ENCODE measurements at regions not wholly inside any gene's neighbourhood (a gene's known extent, or its start where the extent isn't known, plus 50 kb on each side); places are given as distances from the start of the nearest gene placed in this dataset.

DNA sequence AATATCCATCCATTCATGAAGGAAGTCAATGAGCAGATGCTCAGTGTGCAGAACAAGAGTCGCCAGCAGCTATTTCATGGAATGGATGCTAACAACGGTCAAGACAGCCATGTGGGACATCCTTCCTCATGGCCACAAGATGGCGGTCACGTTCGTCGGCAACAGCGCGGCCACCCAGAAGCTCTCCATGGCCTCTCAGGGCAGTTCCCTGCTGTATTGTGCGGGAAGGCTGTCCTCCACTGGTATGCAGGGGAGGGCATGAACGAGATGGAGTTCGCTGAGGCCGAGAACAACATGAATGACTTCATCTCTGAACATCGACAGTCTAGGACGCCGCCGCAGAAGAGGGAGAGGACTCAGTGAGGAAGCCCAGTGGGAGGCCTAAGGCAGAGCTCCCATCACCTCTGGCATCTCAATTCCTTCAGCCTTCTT lies 208.3 kb downstream of the TJP1 start:
- ATAC-seq (ENCODE audit: poor library complexity) (no peak), DNase-seq (no peak)
- intact Hi-C loops (cut with DNase I), result no loop called here

DNA sequence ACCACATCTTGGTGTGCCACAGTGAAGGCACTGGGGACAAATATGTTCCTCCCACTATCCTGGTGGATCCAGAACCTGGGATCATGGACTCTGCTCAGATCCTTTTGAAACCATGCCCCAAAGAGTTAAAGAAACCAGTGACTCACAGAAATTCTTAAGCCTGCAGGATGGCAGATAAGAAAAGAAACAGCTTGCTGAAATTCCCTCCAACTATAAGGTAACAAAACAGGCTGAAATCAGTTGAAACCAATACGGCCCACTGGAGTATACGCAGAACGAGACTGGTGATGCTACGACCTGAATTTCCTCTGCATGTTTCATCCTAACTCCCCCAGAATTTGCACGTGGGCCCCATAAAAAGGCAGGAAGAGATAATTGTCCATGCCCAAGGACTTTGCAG lies 209.6 kb downstream of the TJP1 start:
- DNase-seq, result no peak
- intact Hi-C loops (cut with DNase I), result no loop called here

DNA sequence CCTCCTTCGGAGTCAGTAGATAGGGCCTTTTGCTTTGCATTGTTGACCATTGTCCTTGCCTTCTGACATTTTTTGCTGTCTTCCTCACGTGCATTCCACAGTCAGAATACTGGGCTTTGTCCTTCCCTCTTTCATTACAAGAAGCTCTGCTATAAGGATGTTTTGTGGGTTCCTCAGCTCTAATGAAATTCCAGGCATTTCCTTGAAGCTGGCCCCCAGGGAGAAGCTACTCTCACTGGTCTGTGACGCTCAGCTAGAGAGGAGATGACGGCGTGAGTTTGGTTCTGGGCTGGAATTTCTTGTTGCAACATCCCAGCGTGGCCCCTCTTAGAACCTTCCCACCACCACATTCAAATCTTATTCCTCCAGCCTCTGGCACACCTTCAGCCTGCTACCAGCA lies 210.2 kb downstream of the TJP1 start:
- ATAC-seq (ENCODE audit: poor library complexity) (no peak), DNase-seq (no peak)
- intact Hi-C loops (cut with DNase I), result no loop called here

More for the DNA sequence above, 209.6 kb downstream of the TJP1 start:
- no peak for ATAC-seq (ENCODE audit: poor library complexity)

DNA sequence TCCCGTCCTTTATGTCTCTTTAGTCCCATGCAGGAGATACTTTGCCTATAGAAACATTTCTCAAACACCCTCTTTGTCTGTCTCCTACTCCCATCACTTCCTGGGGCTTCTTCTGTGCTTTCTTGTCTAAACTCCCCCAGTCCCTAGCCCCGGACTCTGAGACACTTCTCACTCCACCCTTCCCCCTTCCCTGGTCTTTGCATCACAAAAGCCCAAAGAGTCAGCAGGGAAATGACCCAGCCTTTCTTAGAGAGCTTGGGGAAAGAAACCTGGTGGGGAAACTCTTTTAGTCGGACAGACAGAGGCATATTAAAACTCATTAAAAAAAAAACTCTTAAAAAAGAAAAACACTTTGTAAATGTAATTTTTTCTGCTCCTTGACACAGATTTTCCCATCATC lies 211.2 kb downstream of the TJP1 start:
- DNase-seq, result no peak
- no peak for ATAC-seq (ENCODE audit: poor library complexity)
- intact Hi-C loops (cut with DNase I), result no loop called here

DNA sequence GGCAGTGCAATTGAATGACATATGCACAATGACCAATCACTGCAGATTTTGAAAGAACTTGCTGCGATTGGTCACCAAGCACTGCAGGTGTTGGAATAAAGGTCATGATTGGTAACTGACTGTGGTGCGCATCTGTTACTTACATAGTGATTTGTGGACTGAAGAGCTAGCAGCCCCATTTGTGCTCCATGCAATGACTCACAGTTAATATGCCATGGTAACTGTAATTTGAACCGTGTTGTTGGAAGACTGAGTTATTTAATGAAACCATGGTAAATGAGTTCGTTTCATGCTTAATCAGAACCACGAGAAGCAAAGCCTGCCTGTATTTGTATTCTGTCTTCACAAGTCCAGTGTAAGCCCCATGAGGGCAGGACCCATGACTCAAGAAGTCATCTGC lies 220.5 kb downstream of the TJP1 start:
- DNase-seq (no peak), ATAC-seq (ENCODE audit: poor library complexity) (no peak)
- intact Hi-C loops (cut with DNase I), result no loop called here

DNA sequence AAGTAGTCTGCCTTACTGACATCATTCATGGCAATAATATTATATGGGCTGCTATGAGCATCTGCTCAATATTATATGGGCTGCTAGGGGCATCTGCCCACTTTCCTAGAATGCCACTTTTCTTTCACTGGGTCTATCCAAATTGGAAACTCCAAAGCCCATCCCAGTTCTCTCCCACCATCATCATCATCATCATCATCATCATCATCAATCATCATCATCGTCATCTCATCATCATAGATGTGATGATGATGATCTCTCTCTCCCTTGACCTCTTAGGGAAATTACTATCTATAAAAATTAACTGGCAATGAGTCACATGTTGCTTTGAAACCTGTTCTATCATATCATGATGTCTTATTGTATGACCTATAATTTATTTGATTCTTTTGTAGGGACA lies 222.0 kb downstream of the TJP1 start:
- intact Hi-C loops (cut with DNase I), result no loop called here
- DNase-seq, result no peak
- ATAC-seq (ENCODE audit: poor library complexity), result no peak

DNA sequence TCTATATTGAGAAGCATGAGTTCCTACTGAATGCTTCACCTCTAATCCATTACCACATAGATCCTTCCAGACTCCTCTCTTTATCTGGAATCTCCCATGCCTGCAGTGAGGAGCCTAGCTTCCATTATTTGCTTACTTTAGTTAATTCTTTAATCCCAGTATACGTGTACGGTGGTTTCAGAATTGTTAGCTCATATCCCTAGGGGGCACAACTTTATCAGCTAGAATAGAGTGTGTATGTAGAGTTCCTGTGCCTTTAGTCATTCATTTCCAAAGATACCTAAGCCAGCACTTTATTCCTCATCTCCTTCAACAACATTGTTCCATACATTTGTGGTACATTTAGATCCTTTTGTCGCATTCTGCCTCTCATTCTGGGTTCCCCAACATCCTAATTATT lies 226.0 kb downstream of the TJP1 start:
- intact Hi-C loops (cut with DNase I), result no loop called here
- no peak for ATAC-seq (ENCODE audit: poor library complexity)
- no peak for DNase-seq

DNA sequence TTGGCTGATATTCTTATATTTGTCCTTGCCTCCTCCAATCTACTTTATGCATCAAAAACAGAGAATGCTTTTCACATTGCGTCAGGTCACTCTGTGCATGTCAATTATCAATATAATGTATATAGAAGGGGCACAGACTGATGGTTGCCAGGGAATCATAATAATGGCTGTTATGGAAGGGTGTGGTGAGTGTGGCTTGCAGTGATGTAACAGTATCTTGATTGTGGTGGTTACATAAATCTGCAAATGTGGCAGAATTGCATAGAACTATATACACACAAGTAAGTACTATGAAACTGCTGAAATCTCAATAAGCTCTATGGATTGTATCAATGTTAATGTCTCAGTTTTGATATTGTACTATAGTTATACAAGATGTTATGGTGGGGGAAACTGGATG lies 228.6 kb downstream of the TJP1 start:
- no peak for ATAC-seq (ENCODE audit: poor library complexity)
- intact Hi-C loops (cut with DNase I), result no loop called here
- no peak for DNase-seq

DNA sequence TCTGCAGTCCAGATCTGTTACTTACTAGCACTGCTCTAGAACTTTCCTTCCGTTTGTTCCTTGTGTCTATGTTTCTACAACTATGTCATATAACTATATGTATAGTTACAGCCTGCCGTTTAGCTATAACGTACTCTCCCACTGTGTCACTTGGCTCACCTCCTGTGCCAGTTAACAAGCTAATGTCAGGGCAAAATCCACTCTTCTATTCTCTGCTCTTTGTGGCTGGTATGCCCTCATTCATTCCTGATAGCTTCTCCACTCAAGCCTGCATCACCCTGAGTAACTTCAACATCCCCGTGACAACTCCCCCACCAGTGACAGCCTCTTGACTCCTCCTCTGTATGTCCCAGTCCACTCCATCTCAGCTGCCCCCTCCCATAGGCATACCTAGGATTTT lies 229.2 kb downstream of the TJP1 start:
- DNase-seq (no peak), ATAC-seq (ENCODE audit: poor library complexity) (no peak)
- intact Hi-C loops (cut with DNase I), result no loop called here

DNA sequence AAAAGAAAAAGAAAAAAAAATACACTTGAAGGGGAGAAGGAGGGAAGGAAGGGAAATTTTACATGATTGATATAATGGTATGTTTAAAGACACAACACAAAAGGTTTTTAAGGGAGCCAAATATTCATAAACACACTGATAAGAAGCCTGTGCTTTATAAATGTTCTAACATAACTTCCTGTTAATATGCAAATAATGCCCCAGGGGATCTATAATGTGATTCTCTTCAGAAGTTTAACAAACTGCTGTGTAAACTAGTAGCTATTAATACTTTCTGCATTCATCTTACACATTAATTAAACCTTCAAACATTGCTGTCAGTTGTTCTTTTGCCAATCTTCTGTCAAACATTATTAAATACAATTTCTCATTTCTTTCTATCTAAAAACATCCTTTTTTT lies 231.6 kb downstream of the TJP1 start:
- DNase-seq, result no peak
- no peak for ATAC-seq (ENCODE audit: poor library complexity)
- intact Hi-C loops (cut with DNase I), result no loop called here

DNA sequence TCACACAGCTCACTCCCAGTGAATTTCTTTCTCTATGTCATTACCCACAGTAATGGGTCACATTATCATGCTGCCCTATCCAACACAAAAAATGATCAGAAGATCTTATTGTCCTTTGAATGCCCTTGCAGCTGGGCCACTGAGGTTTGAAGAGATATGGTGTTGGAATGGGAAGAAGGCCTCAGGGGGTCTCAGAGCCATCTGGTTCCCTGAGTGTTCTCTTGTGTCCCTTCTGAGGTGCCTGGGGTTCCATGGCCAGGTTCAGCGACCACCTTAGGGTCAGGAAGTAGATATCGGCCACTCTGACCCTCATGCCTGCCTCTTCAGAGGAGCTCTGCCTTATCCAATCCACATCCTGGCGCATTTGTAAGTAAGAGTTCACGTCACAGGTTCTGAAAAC lies 232.3 kb downstream of the TJP1 start:
- no peak for ATAC-seq (ENCODE audit: poor library complexity)

DNA sequence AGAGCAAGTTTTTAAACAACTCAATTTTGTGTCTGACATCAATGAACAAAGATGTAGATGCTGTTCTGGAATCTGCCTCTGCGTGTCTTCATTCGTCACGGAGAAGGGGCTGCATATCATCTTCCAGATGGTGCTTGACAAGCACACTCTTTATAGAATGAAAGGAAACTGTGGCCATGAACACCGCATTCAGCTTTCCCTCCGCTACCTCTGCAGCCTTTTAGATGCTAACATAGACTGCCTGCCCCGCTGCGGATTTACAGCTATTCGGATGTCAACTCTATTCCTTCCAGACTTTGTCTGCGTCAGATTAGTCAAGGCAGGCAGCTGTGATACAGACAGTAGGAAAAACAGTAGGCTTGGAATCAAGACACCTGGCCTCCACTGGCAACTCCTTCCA lies 232.9 kb downstream of the TJP1 start:
- intact Hi-C loops (cut with DNase I), result no loop called here
- no peak for ATAC-seq (ENCODE audit: poor library complexity)
- no peak for DNase-seq

More for the DNA sequence above, 232.3 kb downstream of the TJP1 start:
- intact Hi-C loops (cut with DNase I), result no loop called here
- DNase-seq, result no peak

DNA sequence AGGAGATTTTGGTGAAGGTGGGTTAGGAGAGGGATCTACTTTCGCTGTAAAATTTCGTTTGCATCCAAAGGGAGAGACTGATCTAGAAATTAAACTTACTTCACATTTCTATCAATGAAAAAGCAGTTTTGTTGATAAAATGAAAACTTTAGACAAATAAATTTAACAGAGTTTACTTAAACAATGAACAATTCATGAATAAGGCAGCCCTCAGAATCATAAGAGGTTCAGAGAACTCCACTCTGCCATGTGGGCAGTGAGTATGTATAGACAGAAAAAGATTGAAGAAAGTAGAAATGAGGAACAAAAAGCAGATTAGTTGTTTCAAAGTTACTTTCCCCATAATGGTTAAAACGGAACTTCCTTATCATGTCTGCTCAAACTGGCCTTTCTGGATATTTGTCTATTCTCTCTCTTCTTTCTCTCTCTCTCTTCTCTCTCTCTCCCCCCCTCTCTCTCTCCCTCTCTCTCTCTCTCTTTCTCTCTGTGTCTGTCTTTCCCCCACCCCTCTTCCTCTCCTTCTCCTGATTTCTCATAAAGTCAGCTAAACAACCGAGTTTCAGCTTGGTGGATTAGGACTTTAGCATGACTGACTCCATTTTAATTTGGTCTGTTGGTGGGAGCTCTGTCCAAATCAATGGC lies 248.9 kb downstream of the TJP1 start:
- DNase-seq (no peak), ATAC-seq (ENCODE audit: poor library complexity) (no peak)
- intact Hi-C loops (cut with DNase I), result no loop called here

DNA sequence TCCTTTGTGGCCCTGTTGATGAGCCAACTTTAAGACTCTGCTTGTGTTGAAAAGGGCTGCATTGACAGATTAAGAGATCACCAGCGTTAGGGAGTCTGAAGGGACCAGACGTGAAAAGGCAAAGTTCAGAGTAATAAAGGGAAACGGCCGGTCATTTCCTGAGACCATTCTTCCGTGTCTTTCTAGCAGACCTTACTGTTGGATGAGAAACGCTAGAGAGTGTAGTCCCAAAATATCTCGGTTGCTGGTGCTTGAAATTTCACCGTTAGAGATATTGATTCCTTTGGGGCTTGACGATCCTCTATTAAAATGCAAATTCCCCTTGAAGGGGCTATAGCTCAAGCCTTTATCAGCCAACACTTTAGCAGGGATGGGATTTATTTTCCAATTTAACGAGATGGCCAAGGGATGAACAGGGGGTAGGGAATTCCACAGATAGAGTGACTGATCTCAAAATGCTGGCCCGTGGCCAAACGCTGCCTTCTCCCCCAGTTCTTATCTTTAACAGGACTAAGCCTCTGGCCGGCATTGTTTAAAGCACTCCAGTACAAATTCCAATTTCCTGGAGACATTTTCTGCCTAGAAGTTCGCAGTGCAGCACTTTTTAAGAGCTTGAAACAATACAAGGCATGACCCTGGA lies 250.4 kb downstream of the TJP1 start:
- ATAC-seq (ENCODE audit: poor library complexity) (no peak), DNase-seq (no peak)
- intact Hi-C loops (cut with DNase I), result no loop called here

DNA sequence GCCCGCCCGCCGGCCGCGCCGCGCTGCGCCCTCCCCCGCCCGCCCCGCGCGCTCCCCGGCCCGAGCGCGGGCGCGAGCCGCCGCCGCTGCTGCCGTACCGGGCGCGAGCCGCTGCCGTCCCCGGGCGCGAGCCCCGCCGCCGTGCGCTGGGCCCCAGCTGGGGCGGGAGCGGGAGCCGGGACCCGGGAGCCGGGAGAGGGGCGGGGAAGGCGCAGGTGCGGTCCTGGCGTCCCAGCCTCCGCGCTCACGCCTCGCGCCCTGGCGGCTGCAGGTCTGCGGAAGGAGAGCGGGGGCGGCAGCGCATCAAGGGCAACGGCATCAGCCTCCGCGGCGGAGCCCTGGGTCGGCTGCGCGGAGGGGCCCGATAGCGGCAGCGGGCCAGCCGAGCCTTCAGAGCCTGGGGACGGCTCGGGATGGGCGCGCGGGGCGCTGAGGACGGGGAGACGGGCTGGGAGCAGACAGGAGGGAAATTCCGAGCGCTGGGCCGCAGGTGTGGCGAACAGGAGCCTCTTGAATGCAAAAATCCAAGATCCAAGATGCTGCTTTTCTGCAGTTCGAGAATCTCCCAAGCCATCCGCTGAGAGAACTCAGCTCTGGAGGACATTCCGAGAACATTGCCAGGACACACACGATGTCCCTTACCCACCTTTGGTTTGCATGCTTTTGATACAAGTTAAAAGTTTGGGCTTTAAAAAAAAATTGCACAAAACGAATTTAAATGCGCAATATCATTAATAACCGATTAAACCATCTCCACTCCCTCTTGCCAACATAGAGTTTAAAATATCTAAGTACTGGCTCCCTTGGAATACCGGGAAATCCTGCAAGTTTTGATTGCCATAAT lies 251.1 kb downstream of the TJP1 start:
- intact Hi-C loops (cut with DNase I), result no loop called here
- DNase-seq, result no peak
- ATAC-seq (ENCODE audit: poor library complexity), result no peak

DNA sequence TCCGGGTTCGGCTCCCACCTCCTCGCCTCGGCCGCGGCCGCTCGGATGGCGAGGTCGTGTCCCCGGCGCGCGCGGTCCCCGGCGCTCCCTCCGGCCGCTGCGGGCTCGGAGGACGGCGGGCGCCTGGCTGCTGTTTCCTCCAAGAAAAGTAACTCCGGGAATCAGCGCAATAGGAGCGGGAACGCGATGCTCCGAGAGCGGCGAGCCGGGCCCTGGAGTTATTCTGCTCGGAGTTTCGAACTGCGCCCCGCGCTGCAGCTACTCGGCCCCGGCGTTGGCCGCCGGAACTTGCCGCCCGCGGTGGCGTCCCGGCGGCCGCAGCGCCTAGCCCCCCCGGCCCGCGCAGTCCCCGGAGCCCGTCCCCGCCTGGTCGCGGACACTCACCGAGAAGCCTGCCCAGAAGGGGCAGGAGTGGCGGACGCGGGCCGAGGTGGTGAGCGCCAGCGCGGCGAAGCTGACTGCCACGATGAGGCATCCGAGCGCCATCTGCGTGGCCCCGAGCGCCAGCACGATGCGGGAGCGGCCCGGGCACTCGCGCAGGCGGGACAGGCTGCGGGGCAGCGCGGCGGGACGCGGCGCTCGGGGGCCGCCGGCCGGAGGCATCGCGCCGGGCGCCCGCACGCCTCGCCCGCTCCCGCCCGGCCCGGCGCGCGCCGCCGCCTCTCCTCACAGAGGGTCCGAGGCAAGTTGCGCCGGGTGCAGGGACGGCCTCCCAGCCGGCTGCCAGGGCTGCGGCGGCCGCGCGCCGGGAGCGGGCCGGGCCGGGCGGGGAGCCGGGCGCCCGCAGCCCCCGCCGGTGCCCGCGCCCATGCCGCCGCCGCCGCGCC lies 251.9 kb downstream of the TJP1 start:
- intact Hi-C loops (cut with DNase I), result no loop called here
- ATAC-seq (ENCODE audit: poor library complexity) (peak; percentile 20), DNase-seq (no peak)

DNA sequence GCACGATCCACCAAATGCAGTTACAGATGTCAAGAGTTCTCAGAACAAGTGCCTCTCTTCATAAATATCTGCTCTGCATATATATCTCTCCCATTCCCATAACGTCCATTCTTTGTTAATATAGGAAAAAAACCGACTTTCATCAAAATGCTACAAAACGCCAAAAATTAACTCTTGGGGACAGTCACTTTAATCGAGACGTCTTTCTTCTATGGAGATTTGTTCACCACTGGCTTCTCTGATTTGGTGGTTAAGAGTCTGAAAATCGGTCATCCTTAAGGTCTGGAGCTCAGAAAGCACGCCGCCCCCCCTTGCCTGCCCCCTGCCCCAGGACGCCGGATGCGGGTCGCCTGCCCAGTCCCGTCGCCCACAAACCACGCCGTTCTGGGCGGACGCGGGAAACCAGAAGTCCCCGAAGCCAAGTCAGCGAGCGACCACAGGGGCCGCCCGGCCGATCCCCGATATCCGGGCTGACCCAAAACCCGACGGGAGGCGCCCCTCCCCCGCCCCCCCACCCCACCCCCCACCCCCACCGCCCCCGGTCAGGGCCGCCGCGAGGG lies 252.7 kb downstream of the TJP1 start:
- DNase-seq (no peak), ATAC-seq (ENCODE audit: poor library complexity) (no peak)
- intact Hi-C loops (cut with DNase I), result no loop called here

DNA sequence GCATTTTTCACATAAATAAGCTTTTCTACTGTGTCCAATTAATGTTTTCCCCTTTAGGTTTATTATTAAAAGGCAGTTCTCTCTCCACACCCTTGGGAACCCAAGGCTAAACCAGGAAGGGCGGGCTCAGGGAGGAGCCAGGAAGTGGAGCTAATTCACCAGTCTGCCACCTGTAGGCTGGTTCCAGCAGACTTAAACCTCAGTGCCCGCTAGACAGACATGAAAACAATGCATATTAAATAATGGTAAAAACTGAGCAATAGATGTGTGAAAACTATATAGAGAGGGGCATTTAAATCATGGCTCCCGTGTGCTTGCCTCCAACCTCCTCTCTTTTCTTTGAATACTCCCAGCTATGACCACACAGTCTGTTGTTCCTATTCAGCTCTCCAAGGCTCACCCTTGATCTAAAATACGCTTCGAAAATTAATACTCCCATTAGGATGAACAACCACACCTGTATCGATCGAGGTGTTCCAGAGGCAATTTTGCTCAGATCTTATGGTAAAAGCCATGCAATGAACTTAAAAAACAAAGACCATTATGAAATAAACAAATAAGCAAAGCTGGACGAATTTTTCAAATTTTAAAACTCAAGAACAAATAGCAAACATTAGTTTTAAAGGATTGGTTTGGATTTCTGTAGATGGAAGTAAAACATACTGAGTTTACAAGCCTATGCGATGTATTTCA lies 253.3 kb downstream of the TJP1 start:
- no peak for ATAC-seq (ENCODE audit: poor library complexity)
- no peak for DNase-seq
- intact Hi-C loops (cut with DNase I), result no loop called here
